PC-3 (cell line): ENCODE measurements at regions not wholly inside any gene's neighbourhood (a gene's known extent, or its start where the extent isn't known, plus 50 kb on each side); places are given as distances from the start of the nearest gene placed in this dataset.

Source experiments
- EZH2 ChIP-seq: fragments of 300-600 bp; sonication (generic); IDR thresholded peaks from one replicate; pipeline ENCODE4 v1.6.1; 2017; ENCODE audit warnings: antibody characterized with exemption, mild to moderate bottlenecking, low read length; ENCODE audit not compliant: unreplicated experiment
- EZH2phosphoT487 ChIP-seq: fragments of 300-600 bp; sonication (generic); IDR thresholded peaks from 2 replicates; pipeline ENCODE4 v1.6.1; 2018; ENCODE audit warnings: mild to moderate bottlenecking, antibody characterized with exemption, low read length, borderline replicate concordance
- TF ChIP-seq, protein P1 (sequence below): fragments of 300-600 bp; sonication (generic); conservative IDR thresholded peaks from 2 replicates; pipeline ENCODE4 v1.5.1; 2017; ENCODE audit warnings: antibody characterized with exemption, low read depth, mild to moderate bottlenecking, low read length

- TF ChIP-seq EZH2 = no peak
- TF ChIP-seq, protein P1, sequence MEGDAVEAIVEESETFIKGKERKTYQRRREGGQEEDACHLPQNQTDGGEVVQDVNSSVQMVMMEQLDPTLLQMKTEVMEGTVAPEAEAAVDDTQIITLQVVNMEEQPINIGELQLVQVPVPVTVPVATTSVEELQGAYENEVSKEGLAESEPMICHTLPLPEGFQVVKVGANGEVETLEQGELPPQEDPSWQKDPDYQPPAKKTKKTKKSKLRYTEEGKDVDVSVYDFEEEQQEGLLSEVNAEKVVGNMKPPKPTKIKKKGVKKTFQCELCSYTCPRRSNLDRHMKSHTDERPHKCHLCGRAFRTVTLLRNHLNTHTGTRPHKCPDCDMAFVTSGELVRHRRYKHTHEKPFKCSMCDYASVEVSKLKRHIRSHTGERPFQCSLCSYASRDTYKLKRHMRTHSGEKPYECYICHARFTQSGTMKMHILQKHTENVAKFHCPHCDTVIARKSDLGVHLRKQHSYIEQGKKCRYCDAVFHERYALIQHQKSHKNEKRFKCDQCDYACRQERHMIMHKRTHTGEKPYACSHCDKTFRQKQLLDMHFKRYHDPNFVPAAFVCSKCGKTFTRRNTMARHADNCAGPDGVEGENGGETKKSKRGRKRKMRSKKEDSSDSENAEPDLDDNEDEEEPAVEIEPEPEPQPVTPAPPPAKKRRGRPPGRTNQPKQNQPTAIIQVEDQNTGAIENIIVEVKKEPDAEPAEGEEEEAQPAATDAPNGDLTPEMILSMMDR = no peak
- TF ChIP-seq EZH2phosphoT487 = no peak
These were observed 1176.5 kb downstream of the UQCRFS1 start for GRCh38 chr19:28036486-28036885.
